NCI-H187 (cell line): ENCODE measurements at regions not wholly inside any gene's neighbourhood (a gene's known extent, or its start where the extent isn't known, plus 50 kb on each side); places are given as distances from the start of the nearest gene placed in this dataset.
A peak's percentile ranks its signal among the peaks of the same experiment; 100 is the strongest.
"Not testable (repeated sequence)": the region's sequence is repeated elsewhere in the genome, so short reads cannot be mapped to it uniquely, and the experiment has no call there.

ENCODE experiments used
- DNase-seq, 2 experiments: peaks; one replicate each; lab custom pipeline; 2025; lab: John Stamatoyannopoulos, UW

DNA sequence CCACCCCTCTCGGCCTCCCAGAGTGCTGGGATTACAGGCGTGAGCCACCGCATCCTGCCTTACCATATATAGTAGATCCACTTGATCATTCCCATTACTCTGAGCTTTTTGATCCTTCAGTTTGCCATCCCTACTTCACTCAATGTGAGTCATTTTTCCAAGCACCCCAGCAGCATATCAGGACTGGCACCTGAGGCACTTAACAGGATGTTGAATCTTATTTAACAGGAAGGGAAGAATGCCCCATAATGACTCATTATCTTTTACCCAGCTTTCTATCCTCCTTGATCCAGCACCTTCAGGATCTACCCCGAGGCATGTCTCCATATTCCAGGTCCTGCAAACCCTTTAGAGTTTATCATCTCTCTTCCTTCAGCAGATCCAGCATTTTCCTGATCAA, 84.9 kb upstream of the CMKLR1 start:
- no peak for DNase-seq

DNA sequence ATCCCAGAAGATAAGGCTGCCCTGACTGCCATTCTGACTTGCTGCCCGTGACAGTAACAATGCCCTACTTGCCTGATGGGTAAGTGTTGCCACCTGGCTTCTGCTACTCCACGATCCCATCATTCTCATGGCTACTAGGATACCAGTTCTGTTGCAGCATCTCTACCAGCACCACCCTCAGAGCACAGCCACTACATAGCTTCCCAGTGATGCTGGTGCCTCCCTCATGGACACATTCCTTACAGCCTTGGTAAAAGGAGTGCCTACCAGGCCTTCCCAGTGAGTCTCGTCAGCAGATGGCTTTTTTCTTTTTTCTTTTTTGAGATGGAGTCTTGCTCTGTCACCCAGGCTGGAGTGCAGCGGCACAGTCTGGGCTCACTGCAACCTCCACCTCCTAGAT, 84.4 kb upstream of the CMKLR1 start:
- no peak for DNase-seq

DNA sequence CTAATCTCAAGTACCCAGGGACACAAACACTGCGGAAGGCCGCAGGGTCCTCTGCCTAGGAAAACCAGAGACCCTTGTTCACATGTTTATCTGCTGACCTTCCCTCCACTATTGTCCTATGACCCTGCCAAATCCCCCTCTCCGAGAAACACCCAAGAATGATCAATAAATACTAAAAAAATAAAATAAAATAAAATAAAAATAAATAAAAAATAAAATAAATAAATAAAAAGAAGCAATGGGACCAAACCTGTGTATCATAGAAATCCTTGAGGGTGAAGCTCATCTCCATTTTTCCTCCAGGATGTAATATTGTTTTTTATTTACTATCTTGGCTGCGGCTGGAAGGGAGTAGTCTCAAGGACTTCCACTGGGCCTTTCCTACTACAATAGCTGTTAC, 82.0 kb upstream of the CMKLR1 start:
- DNase-seq, result not testable (repeated sequence)

DNA sequence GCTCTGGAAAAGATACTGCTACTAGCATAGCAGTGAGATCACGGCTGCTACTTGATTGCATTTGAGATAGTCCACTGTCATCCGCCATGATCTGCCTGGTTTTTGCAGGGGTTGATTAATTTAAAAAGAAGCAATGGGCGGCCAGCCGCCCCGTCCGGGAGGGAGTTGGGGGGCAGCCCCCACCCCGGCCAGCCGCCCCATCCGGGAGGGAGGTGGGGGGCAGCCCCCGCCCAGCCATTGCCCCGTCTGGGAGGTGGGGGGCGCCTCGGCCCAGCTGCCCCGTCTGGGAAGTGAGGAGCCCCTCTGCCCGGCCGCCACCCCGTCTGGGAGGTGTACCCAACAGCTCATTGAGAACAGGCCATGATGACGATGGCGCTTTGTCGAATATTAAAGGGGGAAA, 81.3 kb upstream of the CMKLR1 start:
- not testable (repeated sequence) for DNase-seq

DNA sequence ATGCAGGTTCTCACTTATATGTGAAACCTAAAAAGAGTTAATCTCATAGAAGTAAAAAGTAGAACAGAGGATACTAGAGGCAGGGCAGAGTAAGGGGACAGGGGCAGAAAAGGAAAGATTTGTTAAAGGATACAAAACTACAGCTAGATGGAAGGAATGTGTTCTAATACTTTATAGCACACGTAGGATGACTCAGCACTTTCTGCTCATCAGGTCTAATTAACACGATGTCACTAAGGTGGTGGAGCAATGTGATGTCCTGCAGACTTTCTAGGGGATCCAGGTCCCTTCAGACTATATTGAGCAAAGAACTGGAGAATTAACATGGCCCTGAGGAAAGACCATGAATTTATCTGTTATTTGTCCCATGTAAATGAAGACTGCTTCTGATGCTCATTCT, 80.8 kb upstream of the CMKLR1 start:
- DNase-seq, result no peak

DNA sequence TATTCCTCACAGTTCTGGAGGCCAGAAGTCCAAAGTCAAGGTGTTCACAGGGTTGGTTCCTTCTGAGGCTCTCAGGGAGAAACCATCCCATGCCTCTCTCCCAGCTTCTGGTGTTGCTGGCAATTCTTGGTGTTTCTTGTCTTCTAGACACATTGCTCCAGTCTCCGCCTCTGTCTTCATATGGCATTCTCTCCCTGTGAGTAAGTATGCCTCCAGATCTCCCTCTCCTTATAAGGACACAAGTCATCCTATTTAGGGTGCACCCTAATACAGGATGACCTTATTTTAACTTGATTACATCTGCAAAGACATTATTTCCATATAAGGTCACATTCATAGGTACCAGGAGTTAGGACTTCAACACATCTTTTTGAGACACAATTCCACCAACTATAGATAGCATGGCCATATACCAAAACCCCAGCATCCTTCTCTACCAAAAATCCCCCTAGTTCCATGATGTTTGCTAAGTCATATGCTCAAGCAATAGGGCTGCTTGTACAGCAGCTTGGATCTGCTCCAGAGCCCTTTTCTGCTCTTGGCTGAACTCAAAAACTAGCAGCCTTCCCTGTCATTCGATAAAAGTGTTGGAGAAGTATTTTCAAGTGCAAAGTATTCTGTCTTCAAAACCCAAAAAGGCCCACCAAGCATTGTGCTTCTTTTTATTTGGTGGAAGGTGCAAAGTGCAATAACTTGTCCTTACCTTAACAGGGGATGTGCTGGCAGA, 79.2 kb upstream of the CMKLR1 start:
- DNase-seq, result no peak

DNA sequence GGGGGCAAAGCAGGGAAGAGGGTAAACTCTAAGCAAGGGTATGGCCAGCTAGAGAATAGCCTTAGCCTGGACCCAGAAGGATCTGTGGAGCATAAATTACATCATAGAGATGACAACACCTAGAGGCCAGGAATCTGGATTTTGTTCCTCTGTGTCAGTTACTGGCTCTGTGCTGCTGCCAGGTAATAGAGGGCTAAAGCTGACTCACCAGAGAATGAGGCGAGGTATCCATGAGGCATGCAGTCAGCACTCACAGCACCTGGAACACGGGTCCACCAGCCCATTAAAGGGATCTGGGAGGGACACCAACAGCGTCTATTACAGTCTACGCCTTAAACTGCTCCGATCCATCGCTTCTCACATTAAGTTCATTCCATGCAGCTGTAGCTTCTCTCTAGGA, 74.9 kb upstream of the CMKLR1 start:
- DNase-seq, result no peak

DNA sequence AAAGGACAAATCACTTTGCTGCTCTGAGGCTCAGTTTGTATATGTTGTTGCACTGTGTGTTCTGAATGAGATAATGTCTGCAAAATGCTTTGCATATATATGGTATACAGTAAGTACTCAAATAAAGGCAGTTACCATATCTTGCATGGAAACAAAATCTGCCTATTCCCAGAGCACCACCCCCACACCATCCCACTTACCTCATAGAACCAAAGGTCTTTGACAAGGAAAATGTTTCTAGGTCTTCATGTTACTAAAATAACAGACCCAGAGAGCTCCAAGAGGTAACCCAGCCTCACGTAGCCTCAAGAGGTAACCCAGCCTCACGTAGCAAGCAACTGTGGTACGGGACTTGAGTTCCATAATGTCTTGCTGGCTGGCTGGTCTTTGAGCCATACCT, 71.6 kb upstream of the CMKLR1 start:
- DNase-seq, result no peak

DNA sequence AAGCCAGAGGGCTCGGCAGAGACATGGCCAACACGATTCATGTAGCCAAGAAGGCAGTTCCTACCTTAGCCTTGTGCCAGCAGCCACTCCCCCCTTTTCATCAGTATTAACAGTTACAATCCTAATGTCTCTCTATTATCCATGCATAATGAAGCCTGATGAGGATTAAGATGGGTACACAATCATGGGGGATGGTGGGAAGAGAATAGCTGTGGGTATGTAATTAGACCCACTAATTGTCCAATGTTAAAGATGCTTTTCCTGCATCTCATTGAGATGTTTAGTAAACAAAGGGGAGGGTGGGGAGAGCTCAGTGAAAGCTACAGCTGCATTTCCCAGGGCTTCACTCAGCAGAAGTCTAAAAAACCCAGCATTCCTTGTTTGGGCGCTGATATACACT, 70.4 kb upstream of the CMKLR1 start:
- no peak for DNase-seq

DNA sequence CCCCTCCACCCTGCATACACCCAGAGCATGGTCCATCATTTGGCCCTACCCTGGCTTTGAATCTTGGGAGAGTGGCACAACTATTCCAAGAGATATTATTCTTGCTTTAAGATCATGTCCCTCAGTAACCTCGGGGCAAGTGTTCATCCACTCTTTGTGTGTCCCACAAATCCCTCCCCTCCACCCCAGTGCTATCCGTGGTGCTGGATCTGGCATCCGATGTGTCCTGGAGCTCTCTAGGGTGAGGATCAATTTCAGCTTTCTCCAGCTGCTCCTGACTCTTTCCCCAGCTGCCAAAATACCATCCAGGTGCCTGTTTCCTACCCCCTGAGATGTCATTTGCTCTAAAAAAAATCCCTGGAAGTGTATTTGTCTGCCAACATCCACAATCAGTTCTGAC, 64.8 kb upstream of the CMKLR1 start:
- no peak for DNase-seq

DNA sequence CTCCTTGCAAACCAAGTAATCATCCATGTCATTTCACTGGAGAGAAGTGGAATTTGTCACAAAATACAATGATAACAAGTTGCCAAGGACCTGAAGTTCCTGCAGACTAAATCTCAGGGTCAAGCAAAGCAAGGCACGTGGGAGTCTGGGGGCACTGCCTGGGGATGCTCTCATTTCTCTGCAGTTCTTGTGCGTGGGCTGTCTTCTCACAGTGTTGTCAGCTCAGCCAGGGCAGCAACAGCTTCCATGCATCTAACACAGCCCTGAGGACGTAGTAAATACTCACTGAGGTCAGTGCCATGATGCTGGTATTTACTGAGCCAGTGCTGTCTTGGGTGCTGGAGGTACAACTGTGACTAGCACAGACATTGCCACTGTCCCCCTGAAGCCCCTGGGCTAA, 62.9 kb upstream of the CMKLR1 start:
- DNase-seq, result no peak

DNA sequence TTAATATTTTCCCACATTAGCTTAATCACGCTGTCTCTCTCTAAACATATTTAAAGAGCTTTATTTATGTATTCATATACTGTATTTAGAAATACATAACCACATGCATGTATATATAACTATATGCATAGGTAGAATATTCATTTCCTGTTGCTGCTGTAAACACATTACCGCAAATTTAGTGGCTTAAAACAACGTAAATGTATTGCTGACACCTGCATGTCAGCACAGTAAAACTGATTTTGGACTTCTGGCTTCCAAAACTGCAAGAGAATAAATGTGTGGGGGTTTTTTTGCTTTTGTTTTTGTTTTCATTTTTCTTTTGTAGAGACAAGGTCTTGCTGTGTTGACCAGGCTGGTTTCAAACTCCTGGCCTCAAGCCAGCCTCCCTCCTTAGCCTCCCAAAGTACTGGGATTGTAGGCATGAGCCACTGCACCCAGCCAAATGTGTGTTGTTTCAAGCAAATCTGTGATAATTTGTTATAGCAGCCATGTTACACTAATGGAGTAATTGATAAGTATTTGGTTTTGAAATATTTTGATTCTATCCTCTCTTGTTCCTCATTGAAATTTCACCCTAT, 61.9 kb upstream of the CMKLR1 start:
- DNase-seq, result no peak

DNA sequence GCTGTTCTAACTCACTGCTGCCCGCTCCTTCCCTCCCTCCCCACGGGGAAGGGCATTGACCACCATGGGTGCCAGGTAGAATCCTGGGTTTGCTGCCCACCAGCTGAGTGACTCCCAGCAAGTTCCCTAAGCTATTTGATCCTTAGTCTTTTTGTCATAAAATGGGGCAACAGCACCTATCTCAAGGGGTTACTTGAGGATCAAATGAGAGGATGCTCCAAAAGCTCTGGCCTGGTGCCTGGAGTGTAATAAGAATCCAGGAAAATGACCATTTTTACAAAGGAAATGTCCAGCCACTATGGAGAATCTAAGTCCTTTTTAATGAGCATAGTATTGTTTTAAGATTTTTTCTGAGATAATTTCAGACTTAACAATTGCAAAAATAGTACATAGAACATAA, 61.4 kb upstream of the CMKLR1 start:
- DNase-seq, result no peak

DNA sequence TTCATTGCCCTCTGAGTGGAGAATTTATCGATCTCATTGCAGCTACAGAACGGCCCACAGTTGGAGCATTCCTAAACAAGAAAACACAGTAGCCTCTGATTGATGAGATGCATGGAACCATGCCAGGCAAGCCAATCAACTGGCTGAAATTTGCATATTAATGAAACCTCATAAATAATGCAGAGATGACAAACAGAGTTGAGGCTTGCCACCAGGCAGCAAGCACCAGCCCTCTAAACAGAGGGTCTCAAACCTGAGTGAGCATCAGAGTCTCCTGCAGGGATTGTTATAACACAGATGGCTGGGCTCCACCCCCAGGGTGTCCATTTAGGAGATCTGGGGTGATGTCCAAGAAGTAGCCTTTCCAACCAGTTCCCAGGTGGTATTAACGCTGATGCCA, 60.9 kb upstream of the CMKLR1 start:
- no peak for DNase-seq

DNA sequence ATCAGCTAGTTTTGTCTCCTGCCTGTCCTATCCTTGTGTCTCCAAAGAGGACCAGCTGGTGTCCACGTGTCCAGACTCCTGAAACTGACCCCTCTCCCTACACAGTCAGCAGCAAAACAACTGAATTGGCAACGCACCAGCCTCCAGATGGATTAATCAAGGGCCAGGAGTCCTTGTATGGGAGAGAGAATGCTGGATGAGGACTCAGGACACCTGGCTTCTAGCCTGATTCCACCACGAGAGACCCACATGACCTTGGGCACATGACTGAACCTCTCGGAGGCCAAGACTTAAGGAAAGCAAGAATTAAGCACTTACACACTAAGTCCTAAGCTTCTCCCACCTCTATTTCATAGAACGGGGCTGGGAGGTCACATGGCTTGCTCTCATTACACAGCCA, 60.4 kb upstream of the CMKLR1 start:
- DNase-seq, result no peak

DNA sequence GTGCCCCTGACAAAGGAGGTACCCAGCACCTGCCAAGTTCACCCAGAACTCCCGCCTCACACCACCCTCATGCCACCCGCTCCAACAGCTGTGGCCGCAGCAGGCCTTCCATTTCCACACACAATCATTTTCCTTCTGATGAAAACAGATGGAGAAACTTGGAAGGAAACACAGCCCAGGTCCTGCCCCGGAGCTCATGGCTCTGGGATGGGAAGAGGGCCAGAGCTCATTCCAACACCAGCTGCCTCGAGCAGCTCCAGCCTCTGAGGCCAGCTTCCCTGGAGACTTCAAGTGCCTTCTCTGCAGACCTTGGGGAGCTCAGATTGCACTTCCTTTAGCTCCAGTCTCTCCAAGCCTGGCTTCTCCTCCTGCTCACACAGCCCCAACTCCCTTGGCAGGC, 55.1 kb upstream of the CMKLR1 start:
- DNase-seq, result peak; percentile 30 to 69

DNA sequence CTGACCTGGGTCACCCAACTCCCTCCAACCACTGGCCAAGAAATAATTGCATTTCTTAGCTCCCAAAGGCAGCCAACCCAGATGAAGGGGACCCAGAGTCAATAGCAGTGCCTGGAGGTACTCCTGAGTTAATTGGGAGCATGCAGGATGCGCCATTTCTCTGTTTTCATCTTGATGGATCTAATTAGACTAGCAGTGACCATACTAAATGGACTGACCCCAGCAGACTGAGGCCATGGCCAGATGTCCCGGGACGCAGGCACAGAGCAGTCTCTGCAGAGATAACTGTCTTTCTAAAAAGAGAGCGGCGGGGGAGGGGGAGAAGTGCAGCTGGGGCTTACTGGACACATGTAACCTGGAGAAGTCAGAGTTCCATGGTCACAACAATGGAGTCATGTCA, 53.2 kb upstream of the CMKLR1 start:
- DNase-seq, result no peak

DNA sequence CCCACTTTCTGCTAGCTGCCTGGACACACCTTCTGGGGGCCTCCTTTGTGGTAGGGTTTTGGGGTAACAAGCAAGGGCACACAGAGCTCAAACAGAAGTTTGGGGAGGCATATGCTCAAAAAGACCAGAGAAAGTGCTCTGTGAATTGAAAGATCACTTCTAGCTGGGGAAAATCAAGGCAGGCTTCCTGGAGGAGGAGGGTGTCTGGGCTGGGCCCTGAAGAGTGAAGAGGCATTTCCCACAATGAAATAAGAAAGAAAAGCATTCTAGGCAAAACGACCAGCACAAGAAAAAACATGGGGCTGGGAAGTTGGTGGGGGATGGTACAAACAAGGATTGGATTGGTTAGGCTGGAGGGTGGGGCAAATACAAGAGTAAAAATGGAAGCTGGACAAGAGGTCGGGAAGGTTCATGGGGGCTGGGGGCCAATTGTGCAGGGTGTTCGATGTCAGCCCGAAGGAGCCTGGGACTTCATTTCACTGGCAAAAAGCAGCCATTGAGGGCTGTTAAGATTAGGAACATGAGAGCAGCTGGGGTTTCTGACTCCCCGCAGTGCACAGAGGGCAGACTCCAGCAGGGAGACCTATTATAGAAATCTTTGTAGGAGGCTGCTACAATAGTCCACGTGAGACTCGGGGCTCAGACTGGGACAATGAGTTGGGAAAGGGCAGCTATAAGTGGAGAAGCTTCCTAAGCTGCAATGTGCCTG, 51.5 kb upstream of the CMKLR1 start:
- no peak for DNase-seq

DNA sequence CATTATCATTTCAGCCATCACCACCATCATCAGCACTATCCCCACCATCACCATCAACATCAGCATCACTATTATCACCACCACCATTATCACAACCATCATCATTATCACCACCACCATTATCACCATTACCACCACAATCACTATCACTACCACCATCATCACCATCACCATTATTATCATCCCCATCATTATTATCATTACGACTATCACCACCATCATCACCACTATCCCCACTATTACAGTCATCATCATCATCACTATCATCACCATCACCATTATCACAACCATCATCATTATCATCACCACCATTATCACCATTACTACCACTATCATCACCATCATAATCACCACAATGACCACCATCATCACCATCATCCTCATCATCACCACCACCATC, 50.4 kb upstream of the CMKLR1 start:
- no peak for DNase-seq
